H9 (cell line): ENCODE measurements at regions not wholly inside any gene's neighbourhood (a gene's known extent, or its start where the extent isn't known, plus 50 kb on each side); places are given as distances from the start of the nearest gene placed in this dataset.
A peak's percentile ranks its signal among the peaks of the same experiment; 100 is the strongest.

Experiments used
- DNase-seq: peaks from one replicate; pipeline ENCODE4 v3.0.0-alpha.2; 2017
- H2AFZ ChIP-seq: one replicate; pipeline ENCODE4 v1.6.1; 2013; ENCODE audit warnings: mild to moderate bottlenecking, low read length, control low read depth, moderate library complexity
- H2AK5ac ChIP-seq: 2 replicates; pipeline ENCODE4 v1.6.1; 2013; ENCODE audit warnings: low read length, control low read depth, mixed read lengths; ENCODE audit not compliant: insufficient read length
- H2BK120ac ChIP-seq: one replicate; pipeline ENCODE4 v1.6.1; 2013; ENCODE audit warnings: low read depth, mild to moderate bottlenecking, low read length, control low read depth, inconsistent platforms; ENCODE audit not compliant: poor library complexity, severe bottlenecking
- H2BK12ac ChIP-seq: 2 replicates; pipeline ENCODE4 v1.6.1; 2013; ENCODE audit warnings: low read length, control low read depth, mixed read lengths, low read depth; ENCODE audit not compliant: insufficient read length
- H2BK15ac ChIP-seq: 2 replicates; pipeline ENCODE4 v1.6.1; 2013; ENCODE audit warnings: low read depth, low read length, control low read depth
- H2BK20ac ChIP-seq: one replicate; pipeline ENCODE4 v1.6.1; 2013; ENCODE audit warnings: low read depth, mild to moderate bottlenecking, low read length, control low read depth, inconsistent platforms; ENCODE audit not compliant: poor library complexity, severe bottlenecking
- H2BK5ac ChIP-seq: 2 replicates; pipeline ENCODE4 v1.6.1; 2013; ENCODE audit warnings: low read length, control low read depth, mixed read lengths; ENCODE audit not compliant: insufficient read length
- H3K14ac ChIP-seq: 2 replicates; pipeline ENCODE4 v1.6.1; 2013; ENCODE audit warnings: low read length, control low read depth; ENCODE audit not compliant: insufficient read depth
- H3K18ac ChIP-seq: 2 replicates; pipeline ENCODE4 v1.6.1; 2013; ENCODE audit warnings: low read depth, mild to moderate bottlenecking, mixed read lengths, low read length, control low read depth; ENCODE audit not compliant: insufficient read length
- H3K23ac ChIP-seq: 2 replicates; pipeline ENCODE4 v1.6.1; 2013; ENCODE audit warnings: low read length, control low read depth, mixed read lengths, low read depth; ENCODE audit not compliant: insufficient read length
- H3K23me2 ChIP-seq: 2 replicates; pipeline ENCODE4 v1.6.1; 2013; ENCODE audit warnings: low read depth, mild to moderate bottlenecking, mixed read lengths, low read length, control low read depth; ENCODE audit not compliant: insufficient read length, poor library complexity, severe bottlenecking
- H3K27ac ChIP-seq: 2 replicates; pipeline ENCODE4 v1.5.1; 2013; ENCODE audit warnings: low read length, control low read depth, mixed read lengths, low read depth; ENCODE audit not compliant: insufficient read length
- H3K27me3 ChIP-seq: 2 replicates; pipeline ENCODE4 v1.6.1; 2013; ENCODE audit warnings: low read length, control low read depth, inconsistent platforms; ENCODE audit not compliant: insufficient read depth
- H3K4ac ChIP-seq: 2 replicates; pipeline ENCODE4 v1.6.1; 2013; ENCODE audit warnings: low read depth, mild to moderate bottlenecking, control low read depth, inconsistent platforms, low read length, moderate library complexity
- H3K4me1 ChIP-seq: 2 replicates; pipeline ENCODE4 v1.6.1; 2013; ENCODE audit warnings: low read length, control low read depth, inconsistent platforms; ENCODE audit not compliant: insufficient read depth
- H3K4me2 ChIP-seq: 2 replicates; pipeline ENCODE4 v1.6.1; 2013; ENCODE audit warnings: low read length, control low read depth, mixed read lengths; ENCODE audit not compliant: insufficient read length, insufficient read depth
- H3K56ac ChIP-seq: 2 replicates; pipeline ENCODE4 v1.6.1; 2013; ENCODE audit warnings: low read depth, mild to moderate bottlenecking, mixed read lengths, low read length, control low read depth; ENCODE audit not compliant: insufficient read length
- H3K79me1 ChIP-seq: 2 replicates; pipeline ENCODE4 v1.6.1; 2013; ENCODE audit warnings: low read depth, mild to moderate bottlenecking, moderate library complexity, low read length, control low read depth, inconsistent platforms; ENCODE audit not compliant: insufficient read depth, poor library complexity, severe bottlenecking
- H3K79me2 ChIP-seq: 2 replicates; pipeline ENCODE4 v1.6.1; 2013; ENCODE audit warnings: low read length, control low read depth, inconsistent platforms; ENCODE audit not compliant: insufficient read depth
- H3K9ac ChIP-seq: 2 replicates; pipeline ENCODE4 v1.6.1; 2013; ENCODE audit warnings: low read length, control low read depth, mixed read lengths; ENCODE audit not compliant: insufficient read length; ENCODE audit errors: extremely low read depth
- H3K9me3 ChIP-seq: one replicate; pipeline ENCODE4 v1.6.1; 2013; ENCODE audit warnings: low read depth, low read length, inconsistent platforms; ENCODE audit not compliant: control insufficient read depth
- H3T11ph ChIP-seq: one replicate; pipeline ENCODE4 v1.6.1; 2013; ENCODE audit warnings: mild to moderate bottlenecking, low read length, control low read depth, inconsistent platforms
- H4K20me1 ChIP-seq: one replicate; pipeline ENCODE4 v1.6.1; 2013; ENCODE audit not compliant: control insufficient read depth, insufficient read length, insufficient read depth
- H4K5ac ChIP-seq: 2 replicates; pipeline ENCODE4 v1.6.1; 2013; ENCODE audit warnings: low read depth, mild to moderate bottlenecking, mixed read lengths, low read length, control low read depth; ENCODE audit not compliant: insufficient read length
- H4K8ac ChIP-seq: replicated peaks from 2 replicates; pipeline ENCODE4 v1.6.1; 2013; ENCODE audit warnings: low read length, control low read depth, mixed read lengths, low read depth; ENCODE audit not compliant: insufficient read length
- H4K91ac ChIP-seq: 2 replicates; pipeline ENCODE4 v1.6.1; 2013; ENCODE audit warnings: low read depth, mild to moderate bottlenecking, moderate library complexity, mixed read lengths, low read length, control low read depth; ENCODE audit not compliant: insufficient read length
- H3K27ac Mint-ChIP-seq, 3 experiments: 2 replicates in 2 of 3; 3 replicates in 1 of 3; pipeline ENCODE4 v1.8.0; 2020 to 2021; ENCODE audit warnings: mixed read lengths in 3 of 3, mild to moderate bottlenecking in 1 of 3, moderate library complexity in 1 of 3
- H3K27me3 Mint-ChIP-seq: 2 replicates; pipeline ENCODE4 v1.8.0; 2021; ENCODE audit warnings: low read depth, mild to moderate bottlenecking, moderate library complexity, mixed read lengths
- H3K36me3 Mint-ChIP-seq, 3 experiments: 2 replicates in 2 of 3; 3 replicates in 1 of 3; pipeline ENCODE4 v1.8.0; 2020 to 2021; ENCODE audit warnings: low read depth in 3 of 3, mixed read lengths in 3 of 3; ENCODE audit not compliant: insufficient read depth in 1 of 3
- H3K4me1 Mint-ChIP-seq, 2 experiments: 2 replicates each; pipeline ENCODE4 v1.8.0; 2020; ENCODE audit warnings: mixed read lengths in 2 of 2
- H3K4me3 Mint-ChIP-seq, 2 experiments: 2 replicates in 1 of 2; 3 replicates in 1 of 2; pipeline ENCODE4 v1.8.0; 2020 to 2021; ENCODE audit warnings: mild to moderate bottlenecking in 2 of 2, mixed read lengths in 2 of 2, moderate library complexity in 1 of 2
- H3K9me3 Mint-ChIP-seq, 2 experiments: 2 replicates in 1 of 2; 3 replicates in 1 of 2; pipeline ENCODE4 v1.8.0; 2020; ENCODE audit warnings: mild to moderate bottlenecking in 2 of 2, mixed read lengths in 2 of 2, moderate library complexity in 1 of 2
- WGBS: extraction: QIAGEN DNeasy Blood & Tissue Kit; methylation state at CpG from one replicate; pipeline ENCODE4 v1.1.7; 2013; ENCODE audit warnings: missing lambda C conversion rate, low lambda C conversion rate, mixed read lengths; ENCODE audit not compliant: insufficient read length; ENCODE audit errors: extremely low coverage; 5-methylcytosine and 5-hydroxymethylcytosine counted together
- TF ChIP-seq, protein P1 (sequence below): fragments of 200-600 bp; sonication (generic); conservative IDR thresholded peaks from 3 replicates; pipeline ENCODE4 v1.8.0; 2021; ENCODE audit warnings: antibody characterized with exemption, mild to moderate bottlenecking

DNA sequence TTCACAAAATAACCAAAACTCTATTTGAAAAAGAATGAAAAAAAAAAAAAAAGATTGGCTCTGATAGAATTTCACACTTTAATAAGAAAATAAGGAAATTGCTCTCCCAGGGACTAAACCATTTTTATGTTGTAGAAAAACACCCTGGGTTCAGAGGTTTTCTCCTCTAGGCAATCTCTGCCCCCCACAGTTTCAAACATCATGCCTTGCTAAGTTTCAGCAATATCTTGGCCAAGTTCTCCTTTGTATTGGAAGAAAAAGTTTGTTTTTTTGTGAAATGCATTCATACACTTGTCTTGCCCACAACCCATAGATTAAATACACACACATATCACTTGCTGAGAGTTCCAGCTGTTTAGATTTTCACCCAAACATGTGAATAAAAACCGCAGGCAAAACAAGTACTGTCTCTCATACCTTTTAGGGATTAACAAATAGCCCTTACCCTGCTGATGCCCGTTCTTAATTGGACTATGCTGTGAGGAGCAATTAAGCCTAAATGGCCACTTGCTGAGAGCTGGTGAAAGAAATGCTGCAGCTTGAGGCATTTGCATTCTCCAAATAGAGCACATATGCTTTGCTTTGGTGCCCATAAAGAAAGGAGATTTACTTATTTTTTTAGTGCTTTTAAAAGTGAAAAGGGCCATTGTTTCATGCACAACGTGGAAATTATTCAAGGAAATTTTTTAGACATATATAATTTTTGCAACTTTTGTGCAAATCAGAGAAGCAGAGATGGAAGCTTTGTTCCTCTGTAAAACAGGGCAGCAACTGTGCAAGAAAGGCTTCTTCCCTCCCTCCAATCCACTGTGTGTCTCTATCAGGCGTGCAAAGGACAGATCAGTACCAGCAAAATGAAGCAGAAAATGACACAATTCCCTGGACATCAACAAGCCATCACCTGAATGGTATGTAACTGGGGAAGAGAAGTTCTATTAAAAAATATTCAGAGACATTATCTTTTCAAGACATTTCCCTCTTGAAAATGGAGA, 262.4 kb upstream of the KIF2A start:
- H4K20me1 ChIP-seq, result no peaks in the 10 kb centered on the region
- H3K23me2 ChIP-seq, result no peaks in the 10 kb centered on the region
- no peak overlapping the region for H2AK5ac ChIP-seq
- no peaks in the 10 kb centered on the region for H3K79me2 ChIP-seq
- peak overlapping the region; percentile 6 to 56; a peak in 3 of 5 replicates for H3K4me3 Mint-ChIP-seq
- TF ChIP-seq, protein P1, sequence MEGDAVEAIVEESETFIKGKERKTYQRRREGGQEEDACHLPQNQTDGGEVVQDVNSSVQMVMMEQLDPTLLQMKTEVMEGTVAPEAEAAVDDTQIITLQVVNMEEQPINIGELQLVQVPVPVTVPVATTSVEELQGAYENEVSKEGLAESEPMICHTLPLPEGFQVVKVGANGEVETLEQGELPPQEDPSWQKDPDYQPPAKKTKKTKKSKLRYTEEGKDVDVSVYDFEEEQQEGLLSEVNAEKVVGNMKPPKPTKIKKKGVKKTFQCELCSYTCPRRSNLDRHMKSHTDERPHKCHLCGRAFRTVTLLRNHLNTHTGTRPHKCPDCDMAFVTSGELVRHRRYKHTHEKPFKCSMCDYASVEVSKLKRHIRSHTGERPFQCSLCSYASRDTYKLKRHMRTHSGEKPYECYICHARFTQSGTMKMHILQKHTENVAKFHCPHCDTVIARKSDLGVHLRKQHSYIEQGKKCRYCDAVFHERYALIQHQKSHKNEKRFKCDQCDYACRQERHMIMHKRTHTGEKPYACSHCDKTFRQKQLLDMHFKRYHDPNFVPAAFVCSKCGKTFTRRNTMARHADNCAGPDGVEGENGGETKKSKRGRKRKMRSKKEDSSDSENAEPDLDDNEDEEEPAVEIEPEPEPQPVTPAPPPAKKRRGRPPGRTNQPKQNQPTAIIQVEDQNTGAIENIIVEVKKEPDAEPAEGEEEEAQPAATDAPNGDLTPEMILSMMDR, result no peak
- H4K5ac ChIP-seq, result no peak overlapping the region
- H3K79me1 ChIP-seq, result no peaks in the 10 kb centered on the region
- no peak overlapping the region for H3T11ph ChIP-seq
- H4K8ac ChIP-seq, result no peak overlapping the region
- no peaks in the 10 kb centered on the region for H3K9me3 ChIP-seq
- no peak overlapping the region for H3K18ac ChIP-seq
- no peak overlapping the region for H2BK15ac ChIP-seq
- H3K4ac ChIP-seq, result no peak overlapping the region
- peak overlapping the region; percentile 56 for H3K4me2 ChIP-seq
- H2BK20ac ChIP-seq, result no peak overlapping the region
- no peak overlapping the region for H3K14ac ChIP-seq
- H3K9ac ChIP-seq, result peak overlapping the region; percentile 40
- H3K27me3 Mint-ChIP-seq, result peaks cover 4% of the 10 kb centered on the region; the same call in 1 of the 2 replicates
- peaks cover 44 to 46% of the 10 kb centered on the region in 2 experiments for H3K4me1 Mint-ChIP-seq
- H3K23ac ChIP-seq, result no peak overlapping the region
- H2BK5ac ChIP-seq, result no peak overlapping the region
- H3K9me3 Mint-ChIP-seq, result peaks cover 8 to 21% of the 10 kb centered on the region in 2 experiments; a peak in 4 of 5 replicates
- H4K91ac ChIP-seq, result no peak overlapping the region
- no peak overlapping the region for H2AFZ ChIP-seq
- no peaks in the 10 kb centered on the region; the same call in 1 of the 2 replicates for H3K27me3 ChIP-seq
- H3K36me3 Mint-ChIP-seq, result peaks cover 0 to 22% (median 2%) of the 10 kb centered on the region in 3 experiments; a peak in 4 of 7 replicates
- H2BK12ac ChIP-seq, result no peak overlapping the region
- WGBS, result no CpG with 5 or more reads among the region's 4 CpGs
- peaks cover 12% of the 10 kb centered on the region for H3K4me1 ChIP-seq
- H3K27ac Mint-ChIP-seq, result peak overlapping the region; percentile 62 to 97 (median 83); a peak in 6 of 7 replicates
- peak; percentile 73 for DNase-seq
- no peak overlapping the region for H3K56ac ChIP-seq
- no peak overlapping the region for H2BK120ac ChIP-seq
- H3K27ac ChIP-seq, result peak overlapping the region; percentile 85
